Keratinocyte (primary cell): ENCODE measurements at regions not wholly inside any gene's neighbourhood (a gene's known extent, or its start where the extent isn't known, plus 50 kb on each side); places are given as distances from the start of the nearest gene placed in this dataset.
"Not testable (repeated sequence)": the region's sequence is repeated elsewhere in the genome, so short reads cannot be mapped to it uniquely, and the experiment has no call there.

Experiments
- EZH2 ChIP-seq: IDR thresholded peaks from one replicate; pipeline ENCODE4 v1.6.1; 2012; ENCODE audit warnings: inconsistent platforms, mild to moderate bottlenecking, low read length, moderate library complexity
- TF ChIP-seq, protein P1 (sequence below), 3 experiments: IDR thresholded peaks in 1 of 3; conservative IDR thresholded peaks in 1 of 3; optimal IDR thresholded peaks in 1 of 3; 2 replicates in 2 of 3; 3 replicates in 1 of 3; pipeline versions ENCODE3 to v1.5.1; 2011; ENCODE audit warnings: low read length in 3 of 3, mild to moderate bottlenecking in 3 of 3, moderate library complexity in 2 of 3, control low read depth in 1 of 3, inconsistent platforms in 1 of 3; ENCODE audit not compliant: insufficient read depth in 2 of 3; ENCODE audit errors: extremely low read depth in 1 of 3

DNA sequence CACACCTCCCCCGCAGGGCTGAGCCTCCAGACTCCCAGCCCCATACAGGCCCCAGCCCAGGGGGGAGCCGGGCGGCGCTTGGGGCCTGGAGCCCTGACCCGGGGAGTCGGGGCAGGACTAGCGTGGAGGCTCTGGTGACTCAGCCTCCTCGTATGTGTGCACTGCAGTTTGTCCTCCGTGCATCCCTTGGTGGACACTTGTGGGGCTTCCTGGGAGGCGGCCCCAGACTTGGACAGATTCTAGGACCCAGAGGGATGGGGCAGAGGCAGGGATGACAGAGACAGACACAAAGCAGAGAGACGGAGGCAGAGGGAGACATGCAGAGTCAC is 161.6 kb downstream of the TMEM121 start:
- TF ChIP-seq, protein P1, sequence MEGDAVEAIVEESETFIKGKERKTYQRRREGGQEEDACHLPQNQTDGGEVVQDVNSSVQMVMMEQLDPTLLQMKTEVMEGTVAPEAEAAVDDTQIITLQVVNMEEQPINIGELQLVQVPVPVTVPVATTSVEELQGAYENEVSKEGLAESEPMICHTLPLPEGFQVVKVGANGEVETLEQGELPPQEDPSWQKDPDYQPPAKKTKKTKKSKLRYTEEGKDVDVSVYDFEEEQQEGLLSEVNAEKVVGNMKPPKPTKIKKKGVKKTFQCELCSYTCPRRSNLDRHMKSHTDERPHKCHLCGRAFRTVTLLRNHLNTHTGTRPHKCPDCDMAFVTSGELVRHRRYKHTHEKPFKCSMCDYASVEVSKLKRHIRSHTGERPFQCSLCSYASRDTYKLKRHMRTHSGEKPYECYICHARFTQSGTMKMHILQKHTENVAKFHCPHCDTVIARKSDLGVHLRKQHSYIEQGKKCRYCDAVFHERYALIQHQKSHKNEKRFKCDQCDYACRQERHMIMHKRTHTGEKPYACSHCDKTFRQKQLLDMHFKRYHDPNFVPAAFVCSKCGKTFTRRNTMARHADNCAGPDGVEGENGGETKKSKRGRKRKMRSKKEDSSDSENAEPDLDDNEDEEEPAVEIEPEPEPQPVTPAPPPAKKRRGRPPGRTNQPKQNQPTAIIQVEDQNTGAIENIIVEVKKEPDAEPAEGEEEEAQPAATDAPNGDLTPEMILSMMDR (optimal IDR thresholded peaks at IDR 0.05 in 1 of 3, IDR thresholded peaks at IDR 0.05 in 1 of 3, conservative IDR thresholded peaks at IDR 0.05 in 1 of 3; ENCODE audit: extremely low read depth in 1 of 3, insufficient read depth in 2 of 3, low read length in 3 of 3) = not testable (repeated sequence)
- not testable (repeated sequence) for TF ChIP-seq EZH2
